ENCODE measurements at regions not wholly inside any gene's neighbourhood (a gene's known extent, or its start where the extent isn't known, plus 50 kb on each side); places are given as distances from the start of the nearest gene placed in this dataset.

DNA sequence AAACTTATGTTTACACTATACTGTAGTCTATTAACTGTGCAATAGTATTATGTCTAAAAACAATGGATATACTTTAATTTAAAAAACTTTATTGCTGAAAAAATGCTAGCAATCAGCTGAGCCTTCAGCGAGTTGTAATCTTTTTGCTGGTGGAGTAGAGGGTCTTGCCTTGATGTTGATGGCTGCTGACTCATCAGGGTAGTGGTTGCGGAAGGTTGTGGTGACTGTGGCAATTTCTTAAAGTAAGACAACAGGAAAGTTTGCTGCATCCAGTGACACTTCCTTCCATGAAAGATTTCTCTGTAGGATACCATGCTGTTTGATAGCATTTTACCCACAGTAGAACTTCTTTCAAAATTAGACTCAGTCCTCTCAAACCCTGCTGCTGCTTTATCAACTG is 234.7 kb upstream of the CSF3R start:
- DNase-seq (ENCODE audit: low read depth): no peak

GRCh38 chr1:36715797-36716196 is 233.1 kb upstream of the CSF3R start:
- no peak for DNase-seq (ENCODE audit: low read depth)

GRCh38 chr1:36714301-36714700 is 231.6 kb upstream of the CSF3R start:
- DNase-seq (ENCODE audit: low read depth): no peak

- no peak for DNase-seq (ENCODE audit: low read depth)
These were observed 228.8 kb upstream of the CSF3R start for GRCh38 chr1:36711480-36711879.

GRCh38 chr1:36710951-36711350 is 228.2 kb upstream of the CSF3R start:
- no peak for DNase-seq (ENCODE audit: low read depth)

- DNase-seq (ENCODE audit: low read depth): no peak
These were observed 227.3 kb upstream of the CSF3R start for GRCh38 chr1:36709869-36710481.

- DNase-seq (ENCODE audit: low read depth): no peak
These were observed 225.9 kb upstream of the CSF3R start for GRCh38 chr1:36708587-36708986.

- DNase-seq (ENCODE audit: low read depth): no peak
These were observed 224.5 kb upstream of the CSF3R start for GRCh38 chr1:36707221-36707620.

GRCh38 chr1:36706416-36706815 is 223.7 kb upstream of the CSF3R start:
- no peak for DNase-seq (ENCODE audit: low read depth)

DNA sequence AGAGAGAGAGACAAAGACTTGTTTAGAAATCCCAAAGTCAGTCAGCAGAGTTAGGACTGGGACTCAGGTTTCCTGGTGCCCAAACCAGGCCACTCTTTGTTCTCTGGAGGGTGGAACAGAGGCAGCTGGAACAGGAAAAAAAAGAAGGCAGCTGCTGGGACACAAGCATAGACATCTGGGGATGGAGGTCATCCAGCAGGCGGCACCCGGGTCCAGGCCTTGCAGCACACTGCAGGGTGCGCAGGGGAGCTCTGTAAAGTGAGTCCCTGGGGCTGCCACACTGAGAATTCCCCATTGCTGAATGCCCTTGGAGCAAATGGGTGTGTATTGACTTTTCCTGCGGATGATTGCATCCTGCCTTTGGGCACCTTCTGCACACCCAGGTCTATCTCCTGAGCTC is 222.9 kb upstream of the CSF3R start:
- no peak for DNase-seq (ENCODE audit: low read depth)

GRCh38 chr1:36703526-36704208 is 221.0 kb upstream of the CSF3R start:
- peak; percentile 9 for DNase-seq (ENCODE audit: low read depth)

- DNase-seq (ENCODE audit: low read depth): no peak
These were observed 220.2 kb upstream of the CSF3R start for GRCh38 chr1:36702963-36703362.

GRCh38 chr1:36699113-36699911 is 216.6 kb upstream of the CSF3R start:
- no peak for DNase-seq (ENCODE audit: low read depth)

DNA sequence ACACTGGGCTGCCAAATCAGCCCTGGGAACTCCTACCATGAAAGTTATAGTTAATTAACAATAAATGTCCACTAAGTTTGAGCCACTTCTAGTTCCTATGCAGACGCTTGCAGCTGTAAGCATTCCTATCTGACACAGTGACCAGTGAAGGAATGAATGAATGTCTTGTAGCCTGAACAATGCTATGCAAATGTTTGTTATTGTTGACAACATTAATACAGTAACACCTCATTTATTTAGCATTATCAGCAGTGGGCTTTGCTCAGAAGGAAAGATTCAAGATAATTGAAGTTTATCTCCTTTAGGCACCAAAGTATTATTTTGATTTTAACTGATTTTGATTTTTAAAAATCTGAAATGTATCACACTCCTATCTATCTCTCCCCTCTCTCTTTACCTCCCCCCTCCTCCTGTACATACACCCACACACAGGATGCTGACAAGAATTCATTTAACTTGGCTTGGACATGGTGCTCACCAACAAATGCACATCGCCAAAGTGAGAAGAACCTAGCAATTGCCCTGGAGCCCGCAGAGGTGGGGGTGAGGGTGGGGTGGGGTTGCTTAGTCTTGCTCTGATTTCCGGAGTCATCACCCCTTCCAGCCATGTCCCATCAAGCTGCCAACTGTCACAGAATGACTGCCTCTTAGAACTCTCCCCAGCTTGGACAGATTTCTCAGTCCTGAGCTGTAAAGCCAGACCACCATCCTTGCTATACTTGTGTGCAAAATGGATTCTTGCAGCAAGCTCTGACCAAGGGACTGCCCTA is 215.3 kb upstream of the CSF3R start:
- DNase-seq (ENCODE audit: low read depth): no peak

GRCh38 chr1:36696261-36696940 is 213.7 kb upstream of the CSF3R start:
- DNase-seq (ENCODE audit: low read depth): no peak

DNA sequence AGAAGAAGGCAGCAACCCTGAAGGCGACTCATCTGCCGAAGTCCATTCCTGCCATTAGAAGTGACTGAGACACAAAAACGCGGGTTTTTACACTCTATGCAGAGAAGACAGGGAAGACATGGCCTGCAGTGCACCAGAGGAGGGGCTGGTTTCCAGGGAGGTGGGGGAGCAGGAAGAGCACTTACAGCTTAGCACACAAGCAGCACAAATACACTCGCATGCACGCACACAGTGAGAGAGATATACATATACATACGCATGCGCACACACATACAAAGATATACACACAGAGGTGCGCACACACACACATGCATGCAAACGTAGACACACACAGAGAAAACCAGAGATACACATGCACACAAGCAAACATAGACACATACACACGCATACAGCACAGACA is 210.9 kb upstream of the CSF3R start:
- DNase-seq (ENCODE audit: low read depth): no peak

GRCh38 chr1:36693161-36693525 is 210.4 kb upstream of the CSF3R start:
- DNase-seq (ENCODE audit: low read depth): no peak

GRCh38 chr1:36692465-36693160 is 209.9 kb upstream of the CSF3R start:
- DNase-seq (ENCODE audit: low read depth): no peak

DNA sequence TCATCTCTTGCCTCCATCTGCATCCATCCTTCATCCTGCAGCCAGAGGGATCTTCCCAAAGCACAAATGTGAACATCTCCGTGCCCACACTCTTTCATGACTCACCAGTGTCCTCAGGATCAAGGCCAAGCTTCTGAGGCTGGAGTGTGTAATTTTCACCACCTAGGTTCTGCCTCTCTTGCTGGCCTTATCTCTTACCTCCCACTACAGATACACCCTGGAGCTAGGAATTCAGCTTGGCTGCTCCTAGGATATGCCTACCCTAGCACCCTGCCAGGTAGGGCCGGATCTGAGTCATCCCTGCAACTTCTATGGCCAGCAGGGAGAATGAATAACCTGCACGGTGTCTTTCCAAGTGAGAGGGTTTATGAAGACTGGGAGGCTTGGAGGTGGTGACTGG is 208.7 kb upstream of the CSF3R start:
- DNase-seq (ENCODE audit: low read depth): no peak

GRCh38 chr1:36689992-36690391 is 207.3 kb upstream of the CSF3R start:
- no peak for DNase-seq (ENCODE audit: low read depth)

DNA sequence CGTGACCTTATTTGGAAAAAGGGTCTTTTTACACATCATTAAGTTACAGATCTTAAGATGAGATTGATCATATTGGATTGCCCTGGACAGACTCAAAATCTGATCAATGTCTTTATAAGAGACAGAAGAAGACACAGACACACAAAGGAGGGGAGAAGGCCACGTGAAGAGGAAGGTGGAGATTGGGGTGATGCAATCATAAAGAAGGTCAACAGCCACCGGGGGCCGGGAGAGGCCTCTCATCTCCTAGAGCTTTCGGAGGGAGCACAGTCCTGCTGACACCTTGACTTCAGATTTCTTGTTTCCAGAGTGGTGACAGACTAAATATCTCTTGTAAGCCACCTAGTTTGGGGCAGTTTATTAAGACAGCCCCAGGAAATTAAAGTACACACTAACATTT is 204.6 kb upstream of the CSF3R start:
- DNase-seq (ENCODE audit: low read depth): no peak
